Urothelium cell line (cell line): ENCODE measurements at regions not wholly inside any gene's neighbourhood (a gene's known extent, or its start where the extent isn't known, plus 50 kb on each side); places are given as distances from the start of the nearest gene placed in this dataset.
"Not testable (repeated sequence)": the region's sequence is repeated elsewhere in the genome, so short reads cannot be mapped to it uniquely, and the experiment has no call there.

Experiments used
- DNase-seq: peaks from one replicate; pipeline ENCODE4 v3.0.0; 2011; ENCODE audit warnings: low spot score, mixed read lengths
- FAIRE-seq: peaks from 2 replicates; lab custom pipeline; 2011; peaks lifted over from hg19 to GRCh38; lab: Jason Lieb, UNC

DNA sequence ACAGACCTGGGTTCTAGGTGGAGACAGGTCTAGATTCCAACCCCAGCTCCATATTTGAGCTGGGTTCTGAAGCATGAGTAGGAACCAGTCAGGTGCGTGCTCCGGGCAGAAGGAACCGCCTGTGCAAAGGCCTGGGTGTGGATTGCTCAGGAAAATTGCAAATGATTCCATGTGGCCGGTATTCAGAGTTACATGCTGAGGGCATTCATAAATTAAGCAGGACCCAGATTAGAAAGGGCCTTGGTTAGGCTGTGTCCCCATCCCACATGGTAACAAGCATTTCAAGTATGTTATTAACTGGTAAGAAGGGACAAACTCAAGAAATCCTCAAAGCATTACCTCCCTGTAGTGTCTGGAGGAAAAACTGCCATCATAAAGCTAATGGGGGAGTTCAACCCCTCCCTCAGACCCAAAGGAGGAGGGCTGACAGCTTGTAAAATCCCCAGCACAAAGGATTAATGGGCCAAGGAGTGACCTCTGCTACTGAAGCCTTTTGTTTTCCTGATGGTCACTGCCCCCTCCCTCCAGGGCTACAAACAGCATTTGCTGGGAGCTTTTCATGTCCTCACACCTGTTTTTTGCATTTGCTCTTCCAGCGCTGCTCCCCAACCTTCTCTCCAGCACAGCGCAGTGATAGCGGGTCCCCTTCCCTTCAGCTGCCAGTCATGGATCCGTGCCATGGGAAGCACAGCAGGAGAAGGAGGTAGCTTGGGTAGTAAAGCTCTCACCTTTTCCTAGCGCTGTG, 218.0 kb downstream of the C16orf95 start:
- no peak for FAIRE-seq

DNA sequence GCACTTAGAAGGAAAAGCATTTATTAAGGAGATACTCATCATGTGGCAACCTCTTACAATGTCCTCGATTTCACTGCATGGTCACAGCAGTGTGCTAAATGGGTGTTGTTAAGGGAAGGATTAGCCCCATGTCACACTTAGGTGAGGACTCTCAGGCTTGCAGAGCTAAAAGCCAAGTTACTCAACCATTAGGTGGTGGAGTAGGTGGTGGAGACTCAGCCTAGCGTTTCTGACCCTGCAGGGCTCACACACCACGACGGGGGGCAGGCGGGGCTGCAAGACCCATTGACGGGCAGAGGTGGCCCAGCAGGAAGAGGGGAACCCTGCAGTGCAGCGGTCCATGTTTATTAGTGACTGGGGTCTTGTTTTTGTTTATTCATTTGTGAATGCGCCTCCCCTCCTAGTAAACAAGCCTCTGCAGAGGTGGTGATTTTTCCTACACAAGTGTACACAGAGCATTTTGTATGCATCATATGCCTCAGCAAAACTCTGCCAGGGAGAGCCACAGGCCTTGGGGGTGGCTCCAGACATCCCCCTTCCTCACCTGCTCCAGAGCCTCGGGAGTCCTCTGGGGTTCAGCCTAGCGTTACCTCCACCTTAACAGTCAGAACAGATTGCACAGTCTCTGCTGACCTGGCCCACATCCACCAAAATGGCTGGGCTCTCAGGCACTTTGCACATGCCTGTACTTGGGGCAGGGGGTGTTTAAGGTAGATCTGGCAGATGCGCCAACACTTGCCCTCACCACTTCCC, 216.7 kb downstream of the C16orf95 start:
- FAIRE-seq = no peak
- DNase-seq = no peak

More for the DNA sequence above, 218.0 kb downstream of the C16orf95 start:
- DNase-seq = no peak

DNA sequence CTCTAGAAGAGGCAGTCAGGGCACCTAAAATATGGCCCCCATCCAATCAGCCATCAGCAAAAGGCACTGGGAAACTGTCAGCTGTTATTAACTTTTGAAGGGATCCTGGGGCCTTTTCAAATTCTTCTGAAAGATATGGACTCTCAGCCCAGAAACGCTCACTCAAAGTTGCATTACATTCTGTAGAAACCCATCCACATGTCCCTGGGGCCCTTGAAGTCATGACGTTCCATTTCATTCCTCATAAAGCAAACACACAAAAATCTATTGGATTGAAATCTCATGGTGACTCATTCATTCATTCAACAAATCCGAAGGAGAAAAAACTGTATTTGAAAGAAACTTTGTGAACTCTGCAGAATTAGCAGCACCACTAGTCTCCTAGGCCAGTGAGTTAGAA, 215.3 kb downstream of the C16orf95 start:
- DNase-seq = no peak
- no peak for FAIRE-seq

DNA sequence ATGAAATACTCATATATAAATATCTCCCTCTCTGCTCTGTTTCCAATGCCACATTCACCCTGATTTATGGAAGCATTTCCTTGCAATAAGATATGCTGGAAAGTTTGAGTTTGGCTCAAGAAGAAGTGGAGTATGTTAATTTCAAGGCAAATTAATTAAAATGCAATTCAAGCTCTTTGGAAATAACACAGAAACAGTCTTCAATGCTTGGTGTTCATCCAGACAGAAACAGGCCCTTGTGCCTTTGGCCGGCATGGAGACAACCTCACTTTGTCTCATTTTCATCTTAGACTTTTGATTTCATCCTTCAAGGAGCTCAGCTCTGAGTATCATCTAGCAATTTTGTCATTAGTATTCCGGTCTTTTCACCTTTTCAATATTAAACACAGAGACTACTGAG, 210.0 kb downstream of the C16orf95 start:
- no peak for FAIRE-seq
- no peak for DNase-seq

DNA sequence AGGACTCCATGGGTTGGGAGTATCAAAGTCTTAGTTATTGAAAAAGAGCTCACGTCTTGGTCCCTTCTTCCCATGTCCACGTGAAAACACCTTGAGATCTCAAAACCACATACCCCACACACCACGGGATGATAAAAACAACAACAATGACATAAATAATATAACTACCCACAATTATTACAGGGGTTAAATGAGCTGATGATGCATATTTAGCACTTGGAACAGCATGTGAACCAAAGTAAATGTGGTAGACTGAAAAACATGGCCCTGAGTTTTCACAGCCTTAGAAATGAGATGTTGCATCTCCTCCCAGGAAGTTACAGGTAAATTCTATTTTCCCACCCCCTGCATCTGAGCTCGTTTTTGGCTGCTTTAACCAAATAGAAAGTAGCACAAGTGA, 208.9 kb downstream of the C16orf95 start:
- FAIRE-seq (no peak), DNase-seq (no peak)

DNA sequence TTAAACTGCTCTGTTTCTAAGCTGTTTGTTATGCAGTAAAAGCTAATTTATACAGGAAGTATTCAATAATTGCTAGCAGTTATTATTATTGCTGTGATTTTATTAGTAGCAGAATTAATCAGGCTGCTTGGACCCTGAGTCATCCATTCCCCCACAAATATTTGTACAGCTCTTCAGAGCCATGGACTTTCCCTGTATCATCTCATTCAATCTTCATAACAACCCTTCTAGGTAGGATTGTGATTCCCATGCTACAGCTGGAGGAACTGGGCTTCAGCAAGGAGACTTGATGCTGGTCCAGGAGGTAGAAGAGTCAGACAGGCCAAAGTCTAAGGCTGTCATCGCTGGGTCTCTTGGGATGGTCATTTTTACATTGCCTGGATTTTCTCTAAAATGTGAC, 208.3 kb downstream of the C16orf95 start:
- DNase-seq (no peak), FAIRE-seq (no peak)

DNA sequence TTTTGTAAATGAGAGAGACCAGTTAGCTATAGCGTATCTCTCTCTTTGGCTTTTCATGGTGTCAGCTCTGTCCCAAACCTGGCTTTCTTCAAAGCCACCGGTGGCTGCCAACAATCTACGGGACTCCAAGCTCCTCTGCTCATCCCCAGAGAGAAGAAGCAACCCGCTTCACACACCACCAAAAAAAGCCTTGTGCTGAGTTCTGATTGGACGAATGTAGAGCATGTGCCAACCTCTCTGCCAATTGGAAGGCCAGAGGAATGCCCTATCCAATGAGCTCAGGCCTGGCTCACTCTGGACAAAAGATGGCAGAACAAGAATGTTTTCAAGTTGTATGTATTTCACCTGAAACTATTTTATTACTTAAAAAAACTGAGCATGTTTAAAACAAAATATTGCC, 202.4 kb downstream of the C16orf95 start:
- FAIRE-seq (no peak), DNase-seq (no peak)

DNA sequence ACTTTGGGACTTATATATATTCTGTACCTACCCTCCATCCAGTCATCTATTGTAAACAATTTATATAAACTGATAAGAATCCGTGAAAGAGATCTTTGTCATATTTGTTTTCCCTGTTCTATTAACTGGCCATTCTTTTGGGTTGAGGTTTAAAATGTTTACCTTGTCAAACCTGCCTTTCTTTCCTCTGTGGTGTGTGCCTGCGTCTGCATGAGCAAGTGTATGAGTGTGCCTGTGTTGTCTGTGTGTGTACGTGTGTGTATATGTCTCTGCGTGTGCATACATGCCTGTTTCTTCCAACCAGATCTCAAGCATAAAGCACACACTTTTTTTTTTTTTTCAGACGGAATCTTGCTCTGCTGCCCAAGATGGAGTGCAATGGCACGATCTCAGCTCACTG, 201.5 kb downstream of the C16orf95 start:
- FAIRE-seq = peak; percentile 20
- no peak for DNase-seq

DNA sequence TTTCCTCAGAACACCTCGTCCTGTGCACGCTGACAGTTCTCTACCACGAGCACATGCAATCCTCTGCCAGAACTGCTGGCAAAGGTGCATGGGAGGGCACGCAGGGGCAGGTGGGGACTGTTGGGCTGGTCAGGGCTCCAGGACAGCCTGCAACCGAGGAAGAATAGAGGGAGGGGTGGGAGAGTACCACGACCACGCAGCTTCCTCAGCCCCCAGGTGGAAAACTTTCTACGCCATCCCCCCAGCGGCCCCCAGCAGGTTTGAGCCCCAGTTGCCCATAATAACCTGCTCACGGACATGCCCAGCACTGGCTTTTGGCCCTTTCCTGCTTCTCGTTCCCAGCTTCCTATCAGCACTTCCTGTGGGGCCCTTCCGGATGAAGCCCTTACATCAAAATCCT, 199.3 kb downstream of the C16orf95 start:
- no peak for DNase-seq
- FAIRE-seq = no peak

DNA sequence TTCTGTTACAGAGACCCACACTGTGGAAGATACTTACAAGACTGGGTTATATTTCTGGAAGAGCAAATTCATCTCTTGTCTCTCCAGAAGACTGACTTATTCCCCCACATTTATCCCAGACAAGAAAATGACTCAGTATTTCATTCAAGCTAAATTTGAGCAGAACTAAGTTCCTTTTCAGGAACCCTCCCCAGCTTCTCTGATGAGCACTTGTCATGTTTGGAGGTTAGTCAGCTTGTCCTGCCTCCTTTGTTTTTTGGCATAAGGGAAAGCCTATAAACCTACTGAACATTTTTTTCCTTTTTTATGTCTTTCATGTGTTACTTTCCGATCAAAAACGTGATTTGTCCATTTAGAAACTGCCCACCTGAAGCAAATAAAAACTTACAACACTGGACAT, 198.0 kb downstream of the C16orf95 start:
- no peak for DNase-seq
- no peak for FAIRE-seq

DNA sequence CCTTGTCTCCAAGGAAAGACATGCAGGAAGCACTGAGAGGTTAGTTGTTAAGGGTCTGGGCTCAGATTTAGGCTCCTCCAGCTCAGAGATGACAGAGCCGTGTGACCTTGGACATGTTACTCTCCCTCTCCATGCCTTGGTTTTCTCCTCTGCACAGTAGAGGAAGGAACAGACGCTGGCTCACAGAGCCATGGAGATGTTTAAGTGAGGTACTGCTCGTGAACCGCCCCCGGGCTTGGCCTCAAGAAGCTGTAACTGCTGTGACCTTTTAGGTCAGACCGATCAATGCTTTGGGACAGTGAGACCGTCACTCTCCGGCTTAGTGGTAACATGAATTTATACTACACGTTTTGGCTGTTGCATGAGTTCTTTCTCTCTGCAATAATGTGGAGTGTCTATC, 197.4 kb downstream of the C16orf95 start:
- FAIRE-seq (no peak), DNase-seq (no peak)

DNA sequence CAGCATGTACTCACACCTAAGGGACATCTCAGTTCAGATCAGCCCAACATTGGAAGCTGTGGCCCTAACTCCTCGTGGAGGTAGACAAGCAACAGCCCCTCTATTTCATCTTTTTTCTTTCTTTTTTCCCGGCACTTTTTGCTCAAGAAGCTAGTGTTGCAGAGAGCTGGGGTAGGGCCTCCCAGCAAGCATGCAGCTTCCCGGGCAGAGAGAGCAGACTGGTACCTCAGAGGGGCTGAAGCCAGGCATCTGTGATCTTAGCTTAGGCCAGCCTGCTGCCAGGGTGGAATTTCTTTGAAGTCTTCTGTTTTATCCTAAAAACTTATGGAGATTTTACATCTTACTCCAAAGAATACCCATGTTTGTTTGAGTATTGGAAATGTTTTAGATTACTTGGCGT, 195.4 kb downstream of the C16orf95 start:
- DNase-seq = no peak
- no peak for FAIRE-seq

DNA sequence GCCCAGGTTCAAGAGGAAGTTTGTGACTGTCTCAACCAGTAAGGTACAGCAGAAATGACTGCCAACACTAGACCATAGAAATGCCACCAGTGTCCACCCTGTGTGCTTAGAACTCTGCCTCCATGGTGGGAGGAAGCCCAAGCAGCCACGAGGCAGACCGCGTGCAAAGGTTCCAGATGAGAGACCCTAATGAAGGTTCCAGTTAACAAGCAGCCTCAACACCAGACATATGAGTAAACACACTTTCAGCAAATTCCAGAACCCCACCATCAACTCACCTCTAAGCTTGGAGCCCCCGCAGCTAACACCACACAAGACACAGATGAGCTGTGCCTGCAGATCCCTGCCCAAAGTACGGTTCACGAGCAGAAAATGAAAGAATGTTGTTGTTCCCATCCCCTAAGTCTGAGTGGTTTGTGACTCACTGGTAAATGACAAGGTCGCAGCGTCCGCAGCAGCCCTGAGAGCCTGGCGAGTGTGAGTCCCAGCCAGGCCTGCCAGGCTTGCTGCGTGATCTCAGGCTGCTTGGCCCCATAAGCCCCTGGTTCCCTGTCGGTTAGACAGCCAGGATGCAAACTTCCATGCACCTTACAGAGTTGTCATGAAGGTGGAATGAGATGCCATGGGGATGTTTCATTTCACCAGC, 193.7 kb downstream of the C16orf95 start:
- no peak for FAIRE-seq

DNA sequence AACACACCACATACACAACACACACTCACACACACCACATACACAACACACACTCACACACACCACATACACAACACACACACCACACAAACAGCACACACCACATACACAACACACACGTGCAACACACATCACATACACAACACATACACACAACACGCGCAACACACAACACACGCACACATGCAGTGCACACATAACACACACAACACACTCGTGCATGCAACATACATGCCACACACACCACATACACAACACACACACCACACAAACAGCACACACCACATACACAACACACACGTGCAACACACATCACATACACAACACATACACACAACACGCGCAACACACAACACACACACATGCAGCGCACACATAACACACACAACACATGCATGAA, 192.8 kb downstream of the C16orf95 start:
- peak; percentile 100 for FAIRE-seq
- DNase-seq = not testable (repeated sequence)

More for the DNA sequence above, 193.7 kb downstream of the C16orf95 start:
- DNase-seq = no peak

DNA sequence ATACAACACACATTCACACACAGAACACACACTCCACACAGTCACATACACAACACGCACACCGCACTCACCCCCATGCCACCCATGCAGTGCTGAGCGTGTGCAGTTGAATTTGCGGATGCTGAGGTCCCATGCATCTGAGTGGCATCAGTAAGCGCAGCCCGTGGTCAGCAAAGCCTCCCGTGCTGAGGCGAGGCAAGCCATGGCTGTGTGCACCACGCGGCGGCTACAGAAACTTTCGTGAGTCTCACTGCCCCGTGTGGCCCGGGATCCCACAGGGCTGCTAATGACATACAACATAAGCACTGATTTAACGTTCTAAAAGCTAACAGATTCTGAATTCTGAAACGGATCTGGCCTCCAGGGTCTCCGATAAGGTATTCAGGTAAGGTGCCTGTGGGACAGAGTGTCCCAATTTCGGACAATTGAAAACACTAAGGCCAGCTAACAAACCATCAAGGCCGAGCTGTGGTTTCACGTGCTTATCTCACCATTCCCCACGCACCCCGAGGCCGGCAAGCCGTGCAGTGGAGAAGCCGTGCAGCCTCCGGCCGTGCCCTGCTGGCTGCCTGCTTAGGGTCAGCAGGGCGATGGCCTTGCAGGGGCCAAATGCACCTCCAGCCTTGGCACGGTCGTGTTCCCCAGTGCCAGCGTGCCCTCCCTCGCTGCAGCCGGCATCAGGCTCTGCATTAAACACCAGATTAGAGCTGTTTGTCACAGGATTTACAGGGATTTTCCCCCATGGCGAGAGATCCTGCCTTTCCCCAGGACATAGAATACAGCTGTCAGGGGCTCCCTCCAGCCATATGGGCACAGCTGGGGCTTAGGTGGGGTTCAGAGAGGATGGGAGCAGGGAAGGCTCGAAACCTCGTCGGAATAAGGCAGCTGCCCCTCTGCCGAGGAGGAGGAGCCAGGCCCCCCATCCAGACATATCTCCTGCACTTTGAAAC, 191.7 kb downstream of the C16orf95 start:
- no peak for FAIRE-seq
- DNase-seq = no peak

DNA sequence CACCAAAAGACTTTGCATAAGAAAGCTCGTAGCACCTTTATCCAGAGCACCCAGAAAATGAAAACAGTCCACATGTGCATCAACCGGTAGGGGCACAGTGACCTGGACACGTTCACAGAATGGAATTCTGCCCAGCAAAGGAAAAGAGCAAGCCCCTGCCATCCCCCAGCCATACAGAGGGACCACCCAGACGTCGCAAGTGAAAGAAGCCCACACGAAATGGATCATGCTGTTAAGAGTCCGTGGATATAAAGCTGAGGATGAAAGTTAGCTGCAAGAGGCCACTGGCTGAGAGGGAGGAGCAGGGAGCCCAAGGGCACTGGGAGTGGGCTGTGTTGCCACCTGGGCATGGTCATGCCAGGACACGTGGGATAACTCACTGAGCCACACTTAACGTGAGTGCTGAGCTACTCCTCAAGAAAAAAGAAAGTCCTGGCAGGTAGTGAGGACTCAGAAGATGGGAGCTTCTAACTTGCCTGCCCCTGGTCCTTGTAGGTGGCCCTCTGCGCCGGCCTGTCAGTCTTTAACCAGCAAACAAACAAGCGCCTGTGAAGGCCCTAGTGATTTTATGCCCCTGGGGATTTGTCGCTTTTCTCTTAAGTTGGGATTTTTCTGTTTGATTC, 190.7 kb downstream of the C16orf95 start:
- no peak for DNase-seq
- no peak for FAIRE-seq

DNA sequence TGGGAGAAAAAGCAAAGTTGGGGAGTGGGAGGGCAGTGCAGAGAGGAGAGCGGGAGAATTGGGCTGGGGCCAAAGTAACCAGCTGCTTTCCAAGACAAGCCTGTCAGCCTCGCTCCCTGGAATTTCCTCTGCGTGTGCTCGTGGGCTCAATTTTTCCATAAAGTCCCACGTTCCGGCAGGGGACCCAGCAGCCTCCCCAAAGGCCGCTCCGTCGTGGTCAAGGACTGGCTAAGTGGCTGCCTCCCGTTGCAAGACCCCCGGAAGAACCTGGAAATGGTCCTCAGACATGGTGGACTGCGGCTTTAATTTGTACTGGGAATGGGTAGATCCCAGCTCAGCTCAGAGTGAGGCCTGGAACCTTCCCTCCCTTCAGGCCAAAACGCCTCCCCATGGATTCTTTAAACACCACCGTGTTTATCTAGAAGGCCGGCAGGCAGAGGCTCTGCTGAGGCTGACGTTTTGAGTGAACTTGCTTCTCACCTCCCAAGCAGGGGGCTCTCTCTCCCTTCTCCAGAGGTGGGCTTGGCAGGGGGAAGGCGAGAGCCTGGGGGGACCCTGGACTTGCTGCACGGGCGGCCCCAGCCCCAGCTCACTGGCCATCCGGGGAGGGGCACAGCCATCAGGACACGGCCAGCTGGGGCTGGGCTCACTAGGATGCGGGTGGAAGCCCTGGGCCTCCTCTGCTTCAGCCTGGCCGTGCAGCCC, 190.0 kb downstream of the C16orf95 start:
- no peak for FAIRE-seq
- no peak for DNase-seq

DNA sequence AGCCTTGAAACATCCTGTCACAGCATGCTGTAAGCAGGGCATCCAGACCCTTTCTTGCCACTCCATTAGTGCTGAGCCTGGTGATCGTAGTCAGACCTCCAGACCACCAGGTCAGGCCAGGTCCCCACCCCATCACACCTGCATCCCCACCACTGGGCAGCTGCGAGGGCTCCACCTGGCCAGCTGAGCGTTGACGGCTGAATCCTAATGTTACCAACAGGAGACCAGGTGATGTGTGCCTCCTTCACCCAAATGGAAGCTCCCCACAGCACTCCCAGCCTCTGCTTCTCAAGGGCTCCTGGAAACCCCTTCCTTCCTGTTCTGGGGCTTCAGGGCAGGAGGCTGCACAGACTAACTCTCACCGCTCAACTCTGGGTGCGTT, 189.4 kb downstream of the C16orf95 start:
- DNase-seq = no peak
- FAIRE-seq = no peak

DNA sequence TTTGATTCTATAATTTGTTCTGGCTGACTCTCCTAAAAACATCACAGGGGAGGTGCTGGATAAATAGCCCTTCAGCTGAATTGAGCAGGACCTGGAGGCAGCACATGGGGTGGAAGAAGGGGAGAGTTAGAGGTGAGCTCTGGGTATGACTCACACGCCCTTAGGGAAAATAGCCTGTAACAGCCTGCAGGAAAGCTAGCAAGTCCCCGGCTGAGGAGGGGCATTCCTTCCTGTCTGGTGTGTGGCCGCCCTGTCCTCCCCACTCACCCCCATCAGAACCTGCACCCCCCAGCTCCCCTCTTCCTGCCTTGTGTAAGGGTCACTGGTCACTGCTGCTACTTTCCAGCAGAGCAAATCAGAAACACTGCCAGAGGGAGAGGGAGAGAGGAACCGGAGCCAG, 187.4 kb downstream of the C16orf95 start:
- FAIRE-seq (no peak), DNase-seq (peak; percentile 36)
